GM21390 (cell line): ENCODE measurements at regions not wholly inside any gene's neighbourhood (a gene's known extent, or its start where the extent isn't known, plus 50 kb on each side); places are given as distances from the start of the nearest gene placed in this dataset.
"Not testable (repeated sequence)": the region's sequence is repeated elsewhere in the genome, so short reads cannot be mapped to it uniquely, and the experiment has no call there.

Experiments used
- ATAC-seq: cut with Tn5 transposase; IDR thresholded peaks from one replicate; pipeline ENCODE4 v1.9.1; 2021; ENCODE audit not compliant: unreplicated experiment

DNA sequence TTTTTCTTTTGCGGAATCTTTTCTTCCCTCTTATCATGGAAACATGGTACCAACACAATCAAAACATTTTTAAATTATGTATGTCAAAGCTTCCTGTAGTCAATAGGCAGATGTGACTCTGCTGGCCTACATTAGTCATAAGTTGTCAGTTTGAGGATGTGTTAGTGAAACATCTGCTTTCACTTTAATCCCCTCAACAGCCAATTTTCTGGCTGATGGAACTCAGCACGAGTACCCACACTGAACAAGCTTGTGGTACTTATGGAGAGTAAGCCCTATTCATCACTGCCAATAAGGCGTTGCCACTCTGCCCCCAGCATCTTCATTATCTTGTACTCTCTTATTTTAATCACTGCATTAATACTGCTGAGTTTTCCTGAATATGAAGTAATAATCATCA is 1034.4 kb downstream of the CDH9 start:
- ATAC-seq, result no peak

GRCh38 chr5:25995209-25995608 is 1043.2 kb downstream of the CDH9 start:
- ATAC-seq, result no peak

GRCh38 chr5:25993701-25994100 is 1044.7 kb downstream of the CDH9 start:
- no peak for ATAC-seq

- ATAC-seq, result no peak
These were observed 1046.7 kb downstream of the CDH9 start for GRCh38 chr5:25991639-25992038.

- ATAC-seq, result no peak
These were observed 1047.6 kb downstream of the CDH9 start for GRCh38 chr5:25990771-25991170.

DNA sequence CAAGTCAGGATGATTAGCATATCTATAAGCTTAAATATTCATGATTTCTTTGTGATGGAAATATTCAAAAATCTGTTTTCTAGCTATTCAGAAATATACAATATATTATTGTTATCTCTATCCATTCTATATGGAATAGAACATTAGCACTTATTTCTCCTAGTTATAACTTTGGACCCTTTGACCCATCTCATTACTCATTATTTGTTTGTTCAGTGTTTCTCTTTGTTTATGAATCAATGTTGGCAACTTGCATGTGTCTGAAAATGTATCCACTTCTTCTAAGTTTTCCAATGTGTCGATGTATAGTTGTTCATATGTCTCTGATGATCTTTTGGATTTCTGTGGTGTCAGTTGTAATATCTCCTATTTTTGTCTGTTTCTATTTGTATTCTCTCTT is 1059.3 kb downstream of the CDH9 start:
- ATAC-seq, result no peak

GRCh38 chr5:25975885-25976284 is 1062.5 kb downstream of the CDH9 start:
- ATAC-seq, result no peak

GRCh38 chr5:25974451-25974850 is 1063.9 kb downstream of the CDH9 start:
- no peak for ATAC-seq

DNA sequence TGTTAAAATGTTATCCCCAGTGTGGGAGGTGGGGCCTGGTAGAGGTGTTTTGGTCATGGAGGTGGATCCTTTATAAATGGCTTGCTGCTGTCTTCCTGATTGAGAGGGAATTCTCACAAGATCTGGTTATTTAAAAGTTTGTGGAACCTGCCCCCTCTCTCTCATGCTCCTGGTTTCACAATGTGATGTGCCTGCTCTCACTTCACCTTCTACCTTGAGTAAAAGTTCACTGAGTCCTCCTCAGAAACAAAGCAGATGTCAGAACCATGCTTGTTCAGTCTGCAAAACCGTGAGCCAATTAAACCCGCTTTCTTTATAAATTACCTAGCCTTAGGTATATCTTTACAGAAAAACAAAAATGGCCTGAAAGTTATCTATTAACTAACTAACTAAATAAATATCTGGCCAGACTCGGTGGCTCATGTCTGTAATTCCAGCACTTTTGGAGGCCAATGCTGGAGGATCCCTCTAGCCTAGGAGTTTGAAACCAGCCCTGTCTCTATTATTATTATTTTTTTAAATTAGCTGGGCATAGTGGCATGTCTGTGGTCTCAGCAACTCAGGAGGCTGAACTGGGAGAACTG is 1067.4 kb downstream of the CDH9 start:
- no peak for ATAC-seq

GRCh38 chr5:25969042-25969441 is 1069.3 kb downstream of the CDH9 start:
- not testable (repeated sequence) for ATAC-seq

- no peak for ATAC-seq
These were observed 1074.4 kb downstream of the CDH9 start for GRCh38 chr5:25964009-25964372.

GRCh38 chr5:25963251-25964008 is 1075.0 kb downstream of the CDH9 start:
- no peak for ATAC-seq

- ATAC-seq, result no peak
These were observed 1083.0 kb downstream of the CDH9 start for GRCh38 chr5:25955337-25955736.

GRCh38 chr5:25950681-25951080 is 1087.7 kb downstream of the CDH9 start:
- no peak for ATAC-seq

GRCh38 chr5:25948278-25948677 is 1090.1 kb downstream of the CDH9 start:
- ATAC-seq, result no peak

DNA sequence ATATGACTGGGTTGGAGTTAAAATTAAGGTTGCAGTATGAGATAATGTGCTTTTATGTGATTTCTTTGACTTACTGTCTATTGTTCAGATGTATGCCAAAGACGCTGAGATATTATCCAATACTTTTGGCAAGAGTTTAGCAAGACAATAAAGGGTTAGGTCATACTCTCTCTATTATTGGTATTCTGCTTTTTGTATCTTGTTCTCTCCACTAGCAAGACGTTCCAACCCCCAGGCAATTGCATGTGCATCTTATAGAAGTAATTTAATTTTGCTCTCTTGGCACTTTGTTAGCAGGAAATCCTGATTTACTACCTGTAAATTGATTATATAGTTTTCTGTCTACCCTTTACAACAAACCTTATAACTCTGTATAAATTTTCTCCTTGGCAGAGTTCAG is 1093.6 kb downstream of the CDH9 start:
- no peak for ATAC-seq

GRCh38 chr5:25909163-25909562 is 1129.2 kb downstream of the CDH9 start:
- ATAC-seq, result no peak

DNA sequence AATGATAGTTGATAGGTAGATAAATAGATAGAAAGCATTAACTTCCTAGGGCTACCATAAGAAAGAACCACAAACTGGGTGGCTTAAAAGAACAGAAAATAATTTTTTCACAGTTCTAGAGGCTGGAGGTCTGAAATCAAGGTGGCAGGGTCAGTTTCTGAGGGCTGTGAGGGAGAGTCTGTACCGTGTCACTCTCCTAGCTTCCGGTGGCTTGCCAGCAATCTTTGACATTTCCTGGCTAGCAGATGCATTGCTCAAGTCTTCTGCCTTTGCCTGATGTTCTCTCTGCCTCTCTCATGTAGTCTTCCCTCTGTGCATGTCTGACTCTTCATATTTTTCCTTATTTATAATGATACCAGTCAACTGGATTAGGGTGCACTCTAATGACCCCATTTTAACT is 1132.7 kb downstream of the CDH9 start:
- no peak for ATAC-seq

GRCh38 chr5:25892211-25892610 is 1146.2 kb downstream of the CDH9 start:
- ATAC-seq, result no peak

DNA sequence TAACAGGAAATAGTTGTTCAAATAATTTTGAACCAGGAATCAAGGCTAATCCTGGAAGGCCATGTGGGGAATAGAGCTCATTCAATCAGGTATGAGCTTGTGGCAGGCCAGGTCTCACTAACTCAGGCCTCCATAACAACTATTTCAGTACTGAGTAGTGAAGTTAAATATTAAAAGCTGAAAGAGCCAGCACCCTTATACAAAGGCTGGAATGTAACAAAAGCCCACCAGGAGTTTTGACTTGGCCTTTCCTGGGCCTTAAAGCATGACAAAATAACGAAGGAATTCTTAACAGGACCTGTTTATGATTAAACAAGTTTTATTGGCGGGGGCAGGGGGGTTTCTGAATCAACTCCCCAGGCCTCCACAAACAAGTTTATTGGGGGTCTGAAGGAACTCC is 1146.7 kb downstream of the CDH9 start:
- ATAC-seq, result no peak

GRCh38 chr5:25881318-25882036 is 1156.9 kb downstream of the CDH9 start:
- no peak for ATAC-seq

- ATAC-seq, result no peak
These were observed 1174.6 kb downstream of the CDH9 start for GRCh38 chr5:25863811-25864210.
